Nephron progenitor cell (in vitro differentiated cells): ENCODE measurements at regions not wholly inside any gene's neighbourhood (a gene's known extent, or its start where the extent isn't known, plus 50 kb on each side); places are given as distances from the start of the nearest gene placed in this dataset.

Experiments used
- DNase-seq: peaks from one replicate; pipeline ENCODE4 v3.0.0; 2021
- H3K27ac Mint-ChIP-seq: 2 replicates; pipeline ENCODE4 v1.8.0; 2021; ENCODE audit warnings: mild to moderate bottlenecking, moderate library complexity, mixed read lengths
- H3K27me3 Mint-ChIP-seq: 2 replicates; pipeline ENCODE4 v1.8.0; 2021; ENCODE audit warnings: mild to moderate bottlenecking, low read depth, mixed read lengths; ENCODE audit not compliant: poor library complexity
- H3K36me3 Mint-ChIP-seq: 2 replicates; pipeline ENCODE4 v1.8.0; 2021; ENCODE audit warnings: low read depth, mixed read lengths
- H3K4me1 Mint-ChIP-seq: 2 replicates; pipeline ENCODE4 v1.8.0; 2021; ENCODE audit warnings: mixed read lengths
- H3K4me3 Mint-ChIP-seq: 2 replicates; pipeline ENCODE4 v1.8.0; 2021; ENCODE audit warnings: mild to moderate bottlenecking, moderate library complexity, mixed read lengths
- H3K9me3 Mint-ChIP-seq: 2 replicates; pipeline ENCODE4 v1.8.0; 2021; ENCODE audit warnings: mild to moderate bottlenecking, moderate library complexity, mixed read lengths
- TF ChIP-seq, protein P1 (sequence below): fragments of 200-600 bp; sonication (generic); IDR thresholded peaks from 2 replicates; pipeline ENCODE4 v1.5.0; 2021; ENCODE audit warnings: antibody characterized with exemption

DNA sequence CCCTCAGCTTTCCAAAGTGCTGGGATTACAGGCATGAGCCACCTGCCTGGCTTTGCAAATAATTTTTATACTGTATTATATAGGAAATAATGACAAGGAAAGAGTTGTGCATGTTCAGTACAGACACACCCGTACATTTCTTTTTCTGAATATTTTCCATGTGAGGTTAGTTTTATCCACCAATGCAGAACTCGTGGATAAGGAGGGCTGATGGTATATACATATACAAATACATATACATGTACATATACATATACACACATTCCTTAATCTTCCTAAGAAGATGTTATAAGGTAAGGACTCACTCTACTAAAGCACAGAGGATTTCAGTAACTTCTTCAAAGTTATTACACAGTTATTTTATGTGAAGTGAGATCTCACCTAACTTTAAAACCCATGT lies 925.8 kb downstream of the C4orf33 start:
- no peak overlapping the region for H3K27ac Mint-ChIP-seq
- TF ChIP-seq, protein P1, sequence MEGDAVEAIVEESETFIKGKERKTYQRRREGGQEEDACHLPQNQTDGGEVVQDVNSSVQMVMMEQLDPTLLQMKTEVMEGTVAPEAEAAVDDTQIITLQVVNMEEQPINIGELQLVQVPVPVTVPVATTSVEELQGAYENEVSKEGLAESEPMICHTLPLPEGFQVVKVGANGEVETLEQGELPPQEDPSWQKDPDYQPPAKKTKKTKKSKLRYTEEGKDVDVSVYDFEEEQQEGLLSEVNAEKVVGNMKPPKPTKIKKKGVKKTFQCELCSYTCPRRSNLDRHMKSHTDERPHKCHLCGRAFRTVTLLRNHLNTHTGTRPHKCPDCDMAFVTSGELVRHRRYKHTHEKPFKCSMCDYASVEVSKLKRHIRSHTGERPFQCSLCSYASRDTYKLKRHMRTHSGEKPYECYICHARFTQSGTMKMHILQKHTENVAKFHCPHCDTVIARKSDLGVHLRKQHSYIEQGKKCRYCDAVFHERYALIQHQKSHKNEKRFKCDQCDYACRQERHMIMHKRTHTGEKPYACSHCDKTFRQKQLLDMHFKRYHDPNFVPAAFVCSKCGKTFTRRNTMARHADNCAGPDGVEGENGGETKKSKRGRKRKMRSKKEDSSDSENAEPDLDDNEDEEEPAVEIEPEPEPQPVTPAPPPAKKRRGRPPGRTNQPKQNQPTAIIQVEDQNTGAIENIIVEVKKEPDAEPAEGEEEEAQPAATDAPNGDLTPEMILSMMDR: no peak
- no peaks in the 10 kb centered on the region for H3K9me3 Mint-ChIP-seq
- DNase-seq: no peak
- H3K27me3 Mint-ChIP-seq: peaks cover 3% of the 10 kb centered on the region
- H3K4me1 Mint-ChIP-seq: no peaks in the 10 kb centered on the region
- H3K36me3 Mint-ChIP-seq: no peaks in the 10 kb centered on the region
- no peak overlapping the region for H3K4me3 Mint-ChIP-seq

DNA sequence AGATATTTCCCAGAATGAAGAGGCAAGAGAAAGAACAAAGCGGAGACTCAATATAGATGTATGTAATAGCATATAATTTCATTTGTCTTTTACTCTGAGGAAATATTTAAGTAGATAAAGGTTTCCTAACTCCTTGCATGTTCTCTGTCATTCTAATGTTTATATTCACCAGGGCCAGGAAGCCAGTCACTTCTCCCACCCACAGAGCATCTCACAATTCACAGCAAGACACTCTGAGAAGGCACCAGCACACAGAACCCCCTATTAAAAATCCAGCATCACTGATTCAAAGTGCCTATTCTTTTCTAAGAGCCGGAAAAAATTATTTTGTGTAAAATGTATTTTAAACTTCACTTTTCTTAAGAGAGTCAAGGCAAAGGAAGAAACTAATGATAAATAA lies 927.1 kb downstream of the C4orf33 start:
- Mint-ChIP-seq H3K36me3 (no peaks in the 10 kb centered on the region), H3K4me3 (no peak overlapping the region), H3K27me3 (peaks cover 3% of the 10 kb centered on the region), H3K4me1 (no peaks in the 10 kb centered on the region), H3K9me3 (no peaks in the 10 kb centered on the region), H3K27ac (no peak overlapping the region)
- DNase-seq: no peak
- TF ChIP-seq, protein P1: no peak

DNA sequence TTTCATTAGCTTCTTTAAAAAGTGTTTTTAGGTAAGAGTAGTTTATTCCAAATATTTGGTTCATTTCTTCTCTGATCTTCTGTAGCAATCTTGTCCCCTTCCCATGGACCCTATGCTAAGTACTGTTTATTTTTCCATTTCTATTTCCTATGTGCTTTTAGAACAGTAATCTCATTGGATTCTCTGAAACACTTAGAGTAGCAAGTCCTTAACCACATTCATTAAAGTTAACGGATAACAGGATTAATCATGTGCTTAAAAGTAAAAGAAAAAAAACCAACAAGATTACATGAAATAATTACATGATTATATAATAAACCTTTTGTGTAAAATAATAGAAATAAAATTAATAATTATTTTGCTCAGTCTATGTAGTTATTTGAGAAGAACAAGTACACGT lies 929.7 kb downstream of the C4orf33 start:
- Mint-ChIP-seq H3K27ac (no peak overlapping the region), H3K36me3 (no peaks in the 10 kb centered on the region), H3K4me1 (peaks cover 3% of the 10 kb centered on the region), H3K4me3 (no peak overlapping the region), H3K9me3 (no peaks in the 10 kb centered on the region), H3K27me3 (peaks cover 3% of the 10 kb centered on the region)
- no peak for DNase-seq
- TF ChIP-seq, protein P1: no peak

DNA sequence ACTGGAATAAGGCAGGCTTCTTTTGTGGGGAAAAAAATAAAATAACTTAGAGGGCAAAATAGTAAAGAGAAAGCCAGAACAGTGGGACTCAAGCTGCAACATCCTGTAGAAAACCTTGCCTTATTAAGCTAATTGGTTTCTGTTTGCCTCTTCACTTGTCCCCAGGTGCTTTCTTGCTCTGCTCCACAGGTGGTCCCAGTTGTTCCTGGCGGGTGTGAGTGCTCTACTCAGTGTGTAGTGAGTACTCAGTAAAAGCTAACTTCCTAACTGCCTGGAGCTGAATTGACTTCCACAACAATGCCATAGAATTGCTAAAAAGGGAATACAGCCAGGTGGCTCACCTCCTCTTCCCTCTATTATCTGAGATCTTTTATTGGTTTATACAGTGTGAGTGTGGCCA lies 930.2 kb downstream of the C4orf33 start:
- TF ChIP-seq, protein P1: no peak
- no peaks in the 10 kb centered on the region for H3K36me3 Mint-ChIP-seq

DNA sequence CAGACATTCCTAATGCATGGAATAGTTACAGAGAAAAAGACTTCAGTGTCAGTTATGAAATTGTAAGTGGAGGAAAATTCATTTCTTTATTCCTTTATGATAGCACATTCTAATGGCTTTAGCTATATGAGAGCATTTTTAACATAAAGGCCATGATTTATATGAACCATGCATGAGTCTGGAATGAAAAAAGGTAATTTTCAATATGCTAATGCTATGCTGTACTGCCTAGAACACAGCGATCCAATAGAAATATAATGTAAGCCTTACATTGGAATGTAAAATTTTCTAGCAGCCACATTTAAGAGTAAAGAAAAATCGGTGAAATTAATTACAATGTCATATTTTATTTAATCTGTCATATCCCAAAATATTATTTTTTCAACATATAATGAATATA lies 932.0 kb downstream of the C4orf33 start:
- H3K27me3 Mint-ChIP-seq: peaks cover 3% of the 10 kb centered on the region
- peaks cover 3% of the 10 kb centered on the region for H3K4me1 Mint-ChIP-seq
- H3K36me3 Mint-ChIP-seq: no peaks in the 10 kb centered on the region
- no peak overlapping the region for H3K4me3 Mint-ChIP-seq
- TF ChIP-seq, protein P1: no peak
- no peak for DNase-seq
- H3K9me3 Mint-ChIP-seq: no peaks in the 10 kb centered on the region
- no peak overlapping the region for H3K27ac Mint-ChIP-seq

More for the DNA sequence above, 930.2 kb downstream of the C4orf33 start:
- H3K4me3 Mint-ChIP-seq: no peak overlapping the region
- H3K27me3 Mint-ChIP-seq: peaks cover 3% of the 10 kb centered on the region
- H3K4me1 Mint-ChIP-seq: peaks cover 3% of the 10 kb centered on the region
- H3K27ac Mint-ChIP-seq: no peak overlapping the region
- no peaks in the 10 kb centered on the region for H3K9me3 Mint-ChIP-seq
- DNase-seq: no peak

DNA sequence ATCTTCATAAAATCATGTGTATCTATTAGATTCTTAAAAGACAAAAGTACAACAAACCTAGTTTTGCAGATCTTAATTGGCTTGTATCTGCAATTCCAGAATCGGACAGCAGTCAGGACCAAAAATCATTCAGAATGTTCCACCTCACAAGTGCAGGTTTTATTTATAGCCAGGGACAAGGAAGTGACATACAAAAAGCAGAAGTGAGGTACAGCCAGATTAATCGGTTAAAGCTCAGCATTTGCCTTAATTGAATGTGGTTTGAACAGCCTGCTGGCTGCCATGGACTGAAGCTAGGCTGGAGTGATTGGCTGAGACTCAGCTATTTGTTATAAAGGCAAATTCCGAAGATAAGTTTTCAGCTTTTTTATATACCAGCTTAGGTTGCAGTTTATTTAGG lies 932.6 kb downstream of the C4orf33 start:
- Mint-ChIP-seq H3K36me3 (no peaks in the 10 kb centered on the region), H3K27ac (no peak overlapping the region), H3K4me3 (no peak overlapping the region), H3K27me3 (peaks cover 3% of the 10 kb centered on the region), H3K9me3 (no peaks in the 10 kb centered on the region), H3K4me1 (peaks cover 3% of the 10 kb centered on the region)
- DNase-seq: no peak
- TF ChIP-seq, protein P1: no peak
